ENCODE measurements at regions not wholly inside any gene's neighbourhood (a gene's known extent, or its start where the extent isn't known, plus 50 kb on each side); places are given as distances from the start of the nearest gene placed in this dataset.

DNA sequence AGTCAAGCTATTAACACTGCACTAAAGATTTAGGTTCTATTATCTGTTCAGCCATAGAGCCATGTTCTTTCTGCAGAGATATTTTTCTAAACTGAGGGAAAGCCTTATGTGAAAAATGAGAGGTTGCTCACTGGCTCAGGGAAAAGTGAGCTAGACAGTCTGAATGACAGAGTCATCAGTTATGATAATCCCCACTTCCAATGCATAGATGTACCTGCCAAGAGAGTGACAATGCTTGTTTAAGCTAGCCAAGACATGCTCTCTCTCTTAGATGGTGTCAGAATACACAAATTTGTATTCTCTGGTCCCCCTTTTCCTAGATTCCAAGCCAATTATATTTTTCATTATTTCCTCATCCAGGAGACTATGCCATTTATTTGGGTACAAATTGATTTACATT lies 176.9 kb upstream of the FRMD6 start:
- TF ChIP-seq, protein P1, sequence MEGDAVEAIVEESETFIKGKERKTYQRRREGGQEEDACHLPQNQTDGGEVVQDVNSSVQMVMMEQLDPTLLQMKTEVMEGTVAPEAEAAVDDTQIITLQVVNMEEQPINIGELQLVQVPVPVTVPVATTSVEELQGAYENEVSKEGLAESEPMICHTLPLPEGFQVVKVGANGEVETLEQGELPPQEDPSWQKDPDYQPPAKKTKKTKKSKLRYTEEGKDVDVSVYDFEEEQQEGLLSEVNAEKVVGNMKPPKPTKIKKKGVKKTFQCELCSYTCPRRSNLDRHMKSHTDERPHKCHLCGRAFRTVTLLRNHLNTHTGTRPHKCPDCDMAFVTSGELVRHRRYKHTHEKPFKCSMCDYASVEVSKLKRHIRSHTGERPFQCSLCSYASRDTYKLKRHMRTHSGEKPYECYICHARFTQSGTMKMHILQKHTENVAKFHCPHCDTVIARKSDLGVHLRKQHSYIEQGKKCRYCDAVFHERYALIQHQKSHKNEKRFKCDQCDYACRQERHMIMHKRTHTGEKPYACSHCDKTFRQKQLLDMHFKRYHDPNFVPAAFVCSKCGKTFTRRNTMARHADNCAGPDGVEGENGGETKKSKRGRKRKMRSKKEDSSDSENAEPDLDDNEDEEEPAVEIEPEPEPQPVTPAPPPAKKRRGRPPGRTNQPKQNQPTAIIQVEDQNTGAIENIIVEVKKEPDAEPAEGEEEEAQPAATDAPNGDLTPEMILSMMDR (conservative IDR thresholded peaks at IDR 0.05 in 1 of 2, IDR thresholded peaks at IDR 0.05 in 1 of 2; ENCODE audit: low read depth in 1 of 2, low read length in 2 of 2), result no peak
- no peak for TF ChIP-seq EZH2 (IDR thresholded peaks at IDR 0.05; ENCODE audit: low read length, missing control alignments)

Measured in fibroblast of lung (primary cell).